Heart left ventricle (tissue), 16 donors: ENCODE measurements at regions not wholly inside any gene's neighbourhood (a gene's known extent, or its start where the extent isn't known, plus 50 kb on each side); places are given as distances from the start of the nearest gene placed in this dataset.
A peak's percentile ranks its signal among the peaks of the same experiment; 100 is the strongest.

Experiments used
- ATAC-seq, 4 donors: fragments of 200-7000 bp; cut with Tn5 transposase; one replicate each; pipeline ENCODE4 v1.9.1; 2020 to 2022; ENCODE audit warnings: moderate library complexity in 4 of 4, mild to moderate bottlenecking in 3 of 4, moderate number of reproducible peaks in 1 of 4
- DNase-seq, 5 donors: peaks; one replicate each; pipeline ENCODE4 v3.0.0-alpha.2; 2020
- H3K27ac ChIP-seq, 12 donors: fragments of 200-600 bp; sonication (generic) in 4 of 12; one replicate each; pipeline versions ENCODE4 v1.5.0 to v1.8.0; 2016 to 2022; ENCODE audit warnings: mild to moderate bottlenecking in 2 of 12
- H3K27me3 ChIP-seq, 9 donors: fragments of 200-600 bp; sonication (generic) in 2 of 9; one replicate each; pipeline versions ENCODE4 v1.5.1 to v1.8.0; 2016 to 2022; ENCODE audit warnings: mild to moderate bottlenecking in 3 of 9
- H3K36me3 ChIP-seq, 9 donors: fragments of 200-600 bp; sonication (generic) in 2 of 9; one replicate each; pipeline versions ENCODE4 v1.5.0 to v1.8.0; 2018 to 2022; ENCODE audit warnings: mild to moderate bottlenecking in 2 of 9
- H3K4me1 ChIP-seq, 12 donors: fragments of 200-600 bp; sonication (generic) in 4 of 12; one replicate each; pipeline versions ENCODE4 v1.5.0 to v1.8.0; 2016 to 2022; ENCODE audit warnings: mild to moderate bottlenecking in 3 of 12
- H3K4me3 ChIP-seq, 12 donors: fragments of 200-600 bp; sonication (generic) in 4 of 12; one replicate each; pipeline versions ENCODE4 v1.5.0 to v1.8.0; 2017 to 2022; ENCODE audit warnings: mild to moderate bottlenecking in 9 of 12, moderate library complexity in 4 of 12
- H3K9me3 ChIP-seq, 12 donors: fragments of 200-600 bp; sonication (generic) in 4 of 12; one replicate each; pipeline versions ENCODE4 v1.5.0 to v1.8.0; 2016 to 2022; ENCODE audit warnings: mild to moderate bottlenecking in 1 of 12
- POLR2A ChIP-seq, 2 donors: fragments of 450-650 bp; IDR thresholded peaks; one replicate each; pipeline ENCODE4 v1.6.1; 2017; ENCODE audit warnings: antibody characterized with exemption in 2 of 2, mild to moderate bottlenecking in 2 of 2, moderate library complexity in 2 of 2
- WGBS, 4 donors: extraction: QIAGEN DNeasy Blood & Tissue Kit in 2 of 4; methylation state at CpG; one replicate each; pipeline versions ENCODE4 v1.1.5 to v1.1.7; 2013 to 2018; 5-methylcytosine and 5-hydroxymethylcytosine counted together
- intact Hi-C, 10 donors: fragments of 100-400 bp; cut with DNase I; formaldehyde crosslinking; loops; one replicate each; pipeline versions ENCODE4 v1.11.1 to v1.14.2; 2022
- TF ChIP-seq, protein P1 (sequence below), 12 donors: fragments of 200-600 bp; sonication (generic) in 4 of 12; IDR thresholded peaks; one replicate each; pipeline versions ENCODE4 v1.5.0 to v1.8.0; 2018 to 2022; ENCODE audit warnings: antibody characterized with exemption in 12 of 12, mild to moderate bottlenecking in 5 of 12
- donor health status: ischemic (EF 13 %, LVEDD 7.1; RV severe dilation, severe dysfunction).
- donor health status: healthy with polysubstance abuse.
- donor health status: DM: no; HTN: yes; CAD: no.
- donor health status: DM: no; HTN: no; CAD: no.
- donor health status: ischemic (EF 25% LVEDD 6.9; RV normal size, moderate dysfunction).
- donor health status: ischemic (EF 25% LVEDD 5.7; RV mildly dilated, moderate dysfunction).
- donor health status: healthy.
- donor health status: DM: yes; HTN: yes; CAD: no.
- donor health status: ischemic (EF 35%, LVEDD 5.7; RV mildly dilated, moderate dysfunction).
- donor health status: nonischemic (EF 11% LVEDD 7.7; RV severe dilation, severe dysfunction).
- donor health status: DM: yes; HTN: yes; CAD: no.
- donor health status: PGD.
- donor health status: ischemic (EF 29% LVEDD 5.4; RV normal size, mild dysfunction).
- donor health status: nonischemic (EF 23%, LVEDD 6.1; RV moderate dilation, normal function).

DNA sequence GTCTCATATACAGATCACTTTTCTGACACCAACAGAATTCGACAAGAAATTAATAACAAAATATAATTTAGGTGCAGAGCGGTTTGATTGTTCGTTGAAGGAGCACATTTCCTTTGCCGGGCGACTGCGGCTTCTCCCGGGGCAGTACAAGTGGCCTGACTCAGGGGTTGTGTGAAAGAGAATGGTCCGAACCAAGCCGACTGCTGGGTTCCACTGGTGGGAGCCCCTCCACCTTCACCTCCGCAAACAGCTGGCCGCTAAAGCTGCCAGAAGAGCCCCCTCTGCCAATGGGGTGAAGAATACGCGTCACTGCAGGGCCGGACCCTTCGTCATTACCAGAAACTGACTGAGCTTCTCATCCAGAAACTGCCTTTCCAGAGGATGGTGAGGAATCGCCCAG, 156.0 kb upstream of the IFNE start:
- Histone ChIP-seq H3K4me3 (no peak overlapping the region), H3K27ac (no peak overlapping the region), H3K27me3 (no peaks in the 10 kb centered on the region), H3K36me3 (no peaks in the 10 kb centered on the region), H3K9me3 (peaks cover 0 to 12% (median 2%) of the 10 kb centered on the region in 12 donors), H3K4me1 (no peaks in the 10 kb centered on the region)
- DNase-seq (no peak), ATAC-seq (no peak)
- WGBS, 4 donors = 82 to 86% (median 84%) methylated on average over 14 to 16 of the region's 16 CpGs
- intact Hi-C loops = no loop called here
- TF ChIP-seq POLR2A (IDR thresholded peaks at IDR 0.05) = no peak
- TF ChIP-seq, protein P1, sequence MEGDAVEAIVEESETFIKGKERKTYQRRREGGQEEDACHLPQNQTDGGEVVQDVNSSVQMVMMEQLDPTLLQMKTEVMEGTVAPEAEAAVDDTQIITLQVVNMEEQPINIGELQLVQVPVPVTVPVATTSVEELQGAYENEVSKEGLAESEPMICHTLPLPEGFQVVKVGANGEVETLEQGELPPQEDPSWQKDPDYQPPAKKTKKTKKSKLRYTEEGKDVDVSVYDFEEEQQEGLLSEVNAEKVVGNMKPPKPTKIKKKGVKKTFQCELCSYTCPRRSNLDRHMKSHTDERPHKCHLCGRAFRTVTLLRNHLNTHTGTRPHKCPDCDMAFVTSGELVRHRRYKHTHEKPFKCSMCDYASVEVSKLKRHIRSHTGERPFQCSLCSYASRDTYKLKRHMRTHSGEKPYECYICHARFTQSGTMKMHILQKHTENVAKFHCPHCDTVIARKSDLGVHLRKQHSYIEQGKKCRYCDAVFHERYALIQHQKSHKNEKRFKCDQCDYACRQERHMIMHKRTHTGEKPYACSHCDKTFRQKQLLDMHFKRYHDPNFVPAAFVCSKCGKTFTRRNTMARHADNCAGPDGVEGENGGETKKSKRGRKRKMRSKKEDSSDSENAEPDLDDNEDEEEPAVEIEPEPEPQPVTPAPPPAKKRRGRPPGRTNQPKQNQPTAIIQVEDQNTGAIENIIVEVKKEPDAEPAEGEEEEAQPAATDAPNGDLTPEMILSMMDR (IDR thresholded peaks at IDR 0.05) = no peak

DNA sequence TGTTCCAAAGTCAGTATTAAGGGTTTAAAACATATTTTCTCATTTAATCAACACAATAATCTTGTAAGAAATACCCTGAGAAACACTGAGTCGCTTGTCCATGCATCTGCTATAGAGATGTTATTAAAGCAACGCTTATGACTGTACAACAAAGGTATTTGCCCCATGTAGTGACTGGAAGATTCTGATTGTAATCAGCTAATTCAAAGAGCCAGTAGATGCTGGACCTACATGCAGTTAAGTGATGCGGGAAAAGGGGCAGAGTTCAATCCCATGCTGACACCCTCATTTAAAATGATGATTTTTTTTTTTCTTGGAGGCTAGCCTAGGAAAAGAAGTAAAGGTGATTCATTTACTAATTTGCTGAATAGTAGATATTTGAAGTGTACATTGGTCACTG, 149.3 kb upstream of the MTAP start:
- intact Hi-C loops = no loop called here
- no peak overlapping the region for H3K4me3 ChIP-seq
- WGBS, 4 donors = 53 to 77% (median 72%) methylated on average over 3 of the region's 3 CpGs
- no peak for DNase-seq
- no peaks in the 10 kb centered on the region for H3K27me3 ChIP-seq
- no peak overlapping the region for H3K27ac ChIP-seq
- peaks cover 0 to 4% (median 0%) of the 10 kb centered on the region in 12 donors for H3K4me1 ChIP-seq
- H3K36me3 ChIP-seq = no peaks in the 10 kb centered on the region
- no peak for ATAC-seq
- TF ChIP-seq POLR2A (IDR thresholded peaks at IDR 0.05) = no peak
- TF ChIP-seq, protein P1 (IDR thresholded peaks at IDR 0.05) = no peak
- H3K9me3 ChIP-seq = peaks cover 0 to 14% (median 0%) of the 10 kb centered on the region in 12 donors

DNA sequence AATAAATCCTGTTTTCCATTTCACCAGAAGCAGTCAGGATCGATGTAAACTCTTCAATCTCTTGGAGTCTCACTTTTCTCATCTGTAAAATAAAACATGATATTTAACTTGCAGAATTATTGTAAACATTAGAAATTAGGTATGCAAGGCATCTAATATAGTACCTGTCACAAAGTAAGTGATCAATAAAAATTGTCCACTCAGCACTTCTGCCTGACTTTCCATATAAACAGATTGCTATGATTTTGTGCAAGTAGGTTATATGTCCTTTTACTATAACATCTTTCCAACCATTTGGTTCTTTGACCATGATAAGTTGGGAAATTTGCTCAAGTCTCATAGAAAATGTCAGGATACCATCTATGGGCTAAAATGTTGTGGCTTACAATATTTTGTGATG, 148.8 kb upstream of the MTAP start:
- ATAC-seq = no peak

DNA sequence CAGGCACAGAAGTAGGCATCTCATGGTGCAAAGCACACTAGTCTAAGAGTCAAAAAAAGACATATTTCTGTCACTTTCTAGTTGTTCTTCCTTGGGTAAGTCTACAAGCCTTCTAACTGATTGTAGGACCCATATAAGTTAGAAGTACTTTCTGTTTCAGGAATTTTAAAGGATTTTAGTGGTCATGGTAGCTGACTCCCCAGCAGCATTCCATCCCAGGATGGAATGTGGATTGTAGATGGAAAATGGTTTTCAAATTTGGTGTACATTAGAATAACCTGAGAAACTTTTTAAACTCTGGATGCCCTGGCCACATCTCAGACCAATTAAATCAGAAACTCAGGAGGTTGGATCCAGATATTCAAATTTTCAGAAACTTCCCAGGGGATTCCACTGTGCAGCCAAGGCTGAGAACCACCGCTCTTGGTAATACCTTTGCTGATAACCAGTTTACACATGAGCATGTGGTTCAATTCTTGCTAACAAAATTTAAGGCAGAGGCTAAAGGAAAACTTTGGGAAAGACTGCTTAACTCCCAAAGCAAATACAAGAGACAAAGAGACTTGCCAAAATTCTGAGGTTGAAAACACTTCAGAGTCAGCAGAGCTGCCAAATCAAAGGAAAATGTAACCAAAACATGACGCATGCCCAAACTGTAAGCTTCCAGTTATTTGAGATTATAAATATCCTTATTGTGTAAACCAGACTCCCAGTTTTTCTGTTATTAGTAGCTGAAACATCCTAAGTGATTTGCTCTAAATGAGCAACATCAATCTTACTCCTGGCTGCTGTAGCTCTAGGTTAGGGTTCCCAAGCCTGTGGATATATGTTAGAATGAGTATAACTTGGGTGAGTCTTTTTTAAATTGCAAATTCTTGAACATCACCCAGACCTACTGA, 145.4 kb upstream of the MTAP start:
- TF ChIP-seq, protein P1 (IDR thresholded peaks at IDR 0.05) = no peak
- TF ChIP-seq POLR2A (IDR thresholded peaks at IDR 0.05) = no peak
- no peak overlapping the region for H3K4me3 ChIP-seq
- H3K9me3 ChIP-seq = peaks cover 0 to 5% (median 0%) of the 10 kb centered on the region in 12 donors
- H3K4me1 ChIP-seq = peaks cover 0 to 4% (median 0%) of the 10 kb centered on the region in 12 donors
- no peaks in the 10 kb centered on the region for H3K27me3 ChIP-seq
- 59 to 80% (median 69%) methylated on average over 2 of the region's 2 CpGs for WGBS, 4 donors
- DNase-seq (no peak), ATAC-seq (peak in 1 of 4 donors; percentile 34)
- intact Hi-C loops = no loop called here
- H3K36me3 ChIP-seq = no peaks in the 10 kb centered on the region
- H3K27ac ChIP-seq = no peak overlapping the region

More for the DNA sequence above, 148.8 kb upstream of the MTAP start:
- Histone ChIP-seq H3K36me3 (no peaks in the 10 kb centered on the region), H3K27ac (no peak overlapping the region), H3K27me3 (no peaks in the 10 kb centered on the region), H3K4me1 (peaks cover 0 to 4% (median 0%) of the 10 kb centered on the region in 12 donors), H3K9me3 (peaks cover 0 to 10% (median 0%) of the 10 kb centered on the region in 12 donors), H3K4me3 (no peak overlapping the region)
- intact Hi-C loops = no loop called here
- no peak for DNase-seq
- TF ChIP-seq POLR2A (IDR thresholded peaks at IDR 0.05) = no peak
- TF ChIP-seq, protein P1 (IDR thresholded peaks at IDR 0.05) = no peak
- WGBS, 4 donors = 58 to 76% (median 71%) methylated on average over 1 of the region's 1 CpG
